ENCODE measurements at regions not wholly inside any gene's neighbourhood (a gene's known extent, or its start where the extent isn't known, plus 50 kb on each side); places are given as distances from the start of the nearest gene placed in this dataset.
A peak's percentile ranks its signal among the peaks of the same experiment; 100 is the strongest.

DNA sequence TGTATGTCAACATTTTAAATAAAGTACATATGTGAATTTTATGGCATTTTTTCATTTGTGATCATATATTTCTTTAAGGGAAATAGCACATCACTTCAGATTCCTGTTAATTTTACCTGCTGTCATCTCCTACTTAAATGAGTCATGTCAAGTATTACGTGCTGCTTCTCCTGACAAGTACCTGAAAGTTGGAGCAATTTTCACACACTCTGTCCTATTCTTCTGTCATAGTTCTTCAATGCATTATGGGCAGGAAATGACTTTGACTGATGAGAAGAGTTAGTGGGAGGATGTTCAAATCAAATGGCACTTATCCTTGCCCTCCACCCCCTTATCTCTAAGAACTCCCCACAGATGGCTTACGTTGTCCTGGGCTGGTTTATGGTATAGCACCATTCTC, 64.2 kb upstream of the SYTL5 start:
- H3K27me3 ChIP-seq (ENCODE audit: control insufficient read depth, insufficient read depth, low read length), result no peaks in the 10 kb centered on the region
- H3K36me3 ChIP-seq (ENCODE audit: control insufficient read depth, insufficient read depth, low read length), result no peaks in the 10 kb centered on the region
- peak; percentile 15 for DNase-seq (ENCODE audit: low read depth)
- TF ChIP-seq, protein P1, sequence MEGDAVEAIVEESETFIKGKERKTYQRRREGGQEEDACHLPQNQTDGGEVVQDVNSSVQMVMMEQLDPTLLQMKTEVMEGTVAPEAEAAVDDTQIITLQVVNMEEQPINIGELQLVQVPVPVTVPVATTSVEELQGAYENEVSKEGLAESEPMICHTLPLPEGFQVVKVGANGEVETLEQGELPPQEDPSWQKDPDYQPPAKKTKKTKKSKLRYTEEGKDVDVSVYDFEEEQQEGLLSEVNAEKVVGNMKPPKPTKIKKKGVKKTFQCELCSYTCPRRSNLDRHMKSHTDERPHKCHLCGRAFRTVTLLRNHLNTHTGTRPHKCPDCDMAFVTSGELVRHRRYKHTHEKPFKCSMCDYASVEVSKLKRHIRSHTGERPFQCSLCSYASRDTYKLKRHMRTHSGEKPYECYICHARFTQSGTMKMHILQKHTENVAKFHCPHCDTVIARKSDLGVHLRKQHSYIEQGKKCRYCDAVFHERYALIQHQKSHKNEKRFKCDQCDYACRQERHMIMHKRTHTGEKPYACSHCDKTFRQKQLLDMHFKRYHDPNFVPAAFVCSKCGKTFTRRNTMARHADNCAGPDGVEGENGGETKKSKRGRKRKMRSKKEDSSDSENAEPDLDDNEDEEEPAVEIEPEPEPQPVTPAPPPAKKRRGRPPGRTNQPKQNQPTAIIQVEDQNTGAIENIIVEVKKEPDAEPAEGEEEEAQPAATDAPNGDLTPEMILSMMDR (IDR thresholded peaks at IDR 0.05; ENCODE audit: insufficient read depth, low read length, severe bottlenecking), result no peak
- no peak overlapping the region for H3K4me3 ChIP-seq (ENCODE audit: low read depth, low read length)
- FAIRE-seq, result no peak

DNA sequence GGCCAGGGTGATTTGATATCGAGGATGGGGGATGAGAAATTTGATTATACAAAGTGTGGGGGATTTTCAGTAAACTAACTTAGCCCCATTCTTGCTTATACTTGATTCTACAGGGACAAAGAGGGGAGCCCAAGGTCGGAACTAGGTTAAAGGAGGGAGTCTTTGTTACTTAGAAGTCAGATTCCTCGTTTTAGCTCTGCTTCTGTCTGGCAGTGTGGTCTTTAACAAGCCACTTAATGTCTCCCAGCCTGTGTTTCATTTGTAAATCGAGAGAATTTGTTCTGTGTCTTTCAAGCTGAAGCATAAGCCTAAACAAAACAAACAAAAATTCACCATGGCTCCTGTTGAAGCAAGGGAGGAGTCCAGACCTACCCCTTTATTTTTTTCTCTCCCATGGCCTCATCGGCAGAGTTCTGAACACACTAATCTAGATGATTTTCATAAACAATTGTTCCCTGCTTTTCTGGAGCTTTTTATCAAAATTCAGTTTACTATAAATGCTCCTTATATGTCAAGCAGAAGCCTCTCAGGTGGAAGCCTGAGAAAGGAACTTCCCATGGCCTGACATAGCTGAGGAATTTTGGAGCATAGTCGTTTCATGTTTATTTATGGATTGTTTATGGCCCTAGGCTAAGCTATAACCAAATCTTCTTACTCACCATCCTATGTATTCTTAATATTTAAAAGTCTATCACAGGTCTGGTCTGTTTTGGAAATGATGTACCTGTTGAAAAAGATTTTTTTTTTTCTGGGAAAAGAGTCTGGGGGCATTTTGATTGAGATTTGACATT, 62.6 kb upstream of the SYTL5 start:
- FAIRE-seq, result no peak
- H3K4me3 ChIP-seq (ENCODE audit: low read depth, low read length), result no peak overlapping the region
- H3K27me3 ChIP-seq (ENCODE audit: control insufficient read depth, insufficient read depth, low read length), result no peaks in the 10 kb centered on the region
- DNase-seq (ENCODE audit: low read depth), result no peak
- TF ChIP-seq, protein P1 (IDR thresholded peaks at IDR 0.05; ENCODE audit: insufficient read depth, low read length, severe bottlenecking), result no peak
- no peaks in the 10 kb centered on the region for H3K36me3 ChIP-seq (ENCODE audit: control insufficient read depth, insufficient read depth, low read length)

DNA sequence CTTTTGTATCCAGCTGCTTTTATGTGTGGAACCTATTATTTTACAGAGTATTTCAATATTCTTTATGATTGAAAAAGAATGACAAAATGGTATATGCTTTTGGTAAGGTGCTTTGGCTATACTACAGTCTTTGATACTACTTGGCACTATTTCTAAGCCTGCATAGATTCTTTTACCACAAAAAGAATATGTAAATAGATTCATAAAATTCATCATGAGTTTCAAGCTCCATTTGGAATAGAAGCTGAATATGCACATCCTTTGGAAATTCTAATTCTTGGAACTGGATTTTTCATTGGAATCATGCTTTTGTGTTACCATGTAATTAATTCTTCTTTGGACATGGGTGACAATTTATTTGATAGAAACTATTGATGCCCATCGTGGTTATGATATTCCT, 60.2 kb upstream of the SYTL5 start:
- Histone ChIP-seq H3K27me3 (ENCODE audit: control insufficient read depth, insufficient read depth, low read length) (no peaks in the 10 kb centered on the region), H3K4me3 (ENCODE audit: low read depth, low read length) (no peak overlapping the region), H3K36me3 (ENCODE audit: control insufficient read depth, insufficient read depth, low read length) (no peaks in the 10 kb centered on the region)
- FAIRE-seq, result no peak
- TF ChIP-seq, protein P1 (IDR thresholded peaks at IDR 0.05; ENCODE audit: insufficient read depth, low read length, severe bottlenecking), result no peak
- DNase-seq (ENCODE audit: low read depth), result no peak

DNA sequence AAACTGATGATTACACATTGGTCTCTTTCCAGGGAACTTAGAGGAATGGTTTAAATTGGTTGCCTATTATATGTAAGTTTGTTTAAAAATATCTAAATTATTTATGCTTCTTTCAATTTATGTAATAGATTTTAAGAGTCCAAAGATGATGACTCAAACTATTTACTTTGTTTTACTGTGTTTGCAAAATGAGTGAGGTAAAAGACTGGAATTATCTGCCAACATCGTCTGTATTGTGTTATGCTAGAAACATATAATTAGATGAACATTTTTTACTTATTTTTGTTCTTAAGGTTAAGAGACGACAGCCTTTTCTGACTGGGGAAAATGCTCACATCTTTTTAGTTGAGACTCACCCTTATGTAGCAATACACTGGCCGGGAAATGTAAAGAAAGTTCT, 51.1 kb upstream of the SYTL5 start:
- Histone ChIP-seq H3K36me3 (ENCODE audit: control insufficient read depth, insufficient read depth, low read length) (no peaks in the 10 kb centered on the region), H3K27me3 (ENCODE audit: control insufficient read depth, insufficient read depth, low read length) (no peaks in the 10 kb centered on the region), H3K4me3 (ENCODE audit: low read depth, low read length) (no peak overlapping the region)
- TF ChIP-seq, protein P1 (IDR thresholded peaks at IDR 0.05; ENCODE audit: insufficient read depth, low read length, severe bottlenecking), result no peak
- FAIRE-seq (no peak), DNase-seq (ENCODE audit: low read depth) (peak; percentile 22)

DNA sequence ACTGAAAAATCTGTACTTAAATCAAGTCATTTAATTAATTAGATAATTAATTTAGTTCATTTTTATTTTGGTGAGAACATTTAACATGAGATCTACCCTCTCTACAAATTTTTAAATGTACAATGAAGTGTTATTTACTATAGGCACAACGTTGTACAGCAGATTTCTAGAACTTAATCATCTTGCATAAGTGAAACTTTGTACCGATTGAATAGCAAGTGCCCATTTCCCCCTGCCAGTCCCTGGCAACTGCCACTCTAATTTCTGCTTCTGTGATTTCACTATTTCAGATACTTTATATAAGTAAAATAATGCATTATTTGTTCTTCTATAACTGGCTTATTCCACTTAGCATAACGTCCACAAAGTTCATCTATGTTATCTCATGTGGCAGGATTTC, 50.1 kb upstream of the SYTL5 start:
- no peak for DNase-seq (ENCODE audit: low read depth)
- H3K27me3 ChIP-seq (ENCODE audit: control insufficient read depth, insufficient read depth, low read length), result no peaks in the 10 kb centered on the region
- TF ChIP-seq, protein P1 (IDR thresholded peaks at IDR 0.05; ENCODE audit: insufficient read depth, low read length, severe bottlenecking), result no peak
- no peaks in the 10 kb centered on the region for H3K36me3 ChIP-seq (ENCODE audit: control insufficient read depth, insufficient read depth, low read length)
- H3K4me3 ChIP-seq (ENCODE audit: low read depth, low read length), result no peak overlapping the region
- no peak for FAIRE-seq

All from bronchial epithelial cell (primary cell).